NOMO-1 (cell line): ENCODE measurements at regions not wholly inside any gene's neighbourhood (a gene's known extent, or its start where the extent isn't known, plus 50 kb on each side); places are given as distances from the start of the nearest gene placed in this dataset.
"Not testable (repeated sequence)": the region's sequence is repeated elsewhere in the genome, so short reads cannot be mapped to it uniquely, and the experiment has no call there.

Source experiments
- DNase-seq, 2 experiments: peaks; one replicate each; lab custom pipeline; 2025; ENCODE audit not compliant: unreplicated experiment in 2 of 2; lab: John Stamatoyannopoulos, UW

DNA sequence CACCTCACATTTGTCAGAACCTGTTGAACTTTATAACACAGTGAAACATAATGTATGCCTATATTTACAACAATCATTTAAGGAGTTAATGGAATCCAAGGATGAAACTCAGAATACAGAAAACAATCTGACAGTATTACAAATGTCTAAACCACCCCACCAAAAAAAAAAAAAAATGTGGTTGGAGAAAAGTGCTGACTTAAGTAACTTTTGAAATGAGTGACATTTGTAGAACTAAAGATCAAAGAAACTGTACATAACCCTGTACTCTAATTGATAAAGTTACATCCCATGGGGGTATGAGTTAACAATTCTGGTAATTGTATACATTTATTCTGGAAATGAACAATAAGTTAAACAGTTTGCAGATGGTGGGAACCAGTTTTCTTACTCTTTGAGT lies 372.1 kb upstream of the TMEFF2 start:
- no peak for DNase-seq

DNA sequence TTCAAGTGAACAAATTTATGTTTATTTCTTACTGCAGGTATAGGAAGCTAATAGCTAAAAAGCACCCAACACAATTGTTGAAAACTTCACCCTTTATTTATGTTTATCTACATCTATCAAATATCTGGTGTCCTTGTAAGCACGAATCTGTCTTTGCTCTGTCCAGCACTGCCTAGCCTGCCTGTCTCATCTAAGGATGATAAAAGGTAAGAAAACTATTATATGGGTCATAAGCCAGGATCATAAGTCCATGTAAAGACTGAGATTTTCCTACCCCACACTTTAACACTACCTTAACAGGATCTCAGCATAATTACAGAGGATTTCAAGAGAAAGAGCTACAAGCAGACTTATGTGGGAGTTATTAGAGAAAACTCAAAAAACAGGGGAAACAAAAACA lies 365.6 kb upstream of the TMEFF2 start:
- no peak for DNase-seq

DNA sequence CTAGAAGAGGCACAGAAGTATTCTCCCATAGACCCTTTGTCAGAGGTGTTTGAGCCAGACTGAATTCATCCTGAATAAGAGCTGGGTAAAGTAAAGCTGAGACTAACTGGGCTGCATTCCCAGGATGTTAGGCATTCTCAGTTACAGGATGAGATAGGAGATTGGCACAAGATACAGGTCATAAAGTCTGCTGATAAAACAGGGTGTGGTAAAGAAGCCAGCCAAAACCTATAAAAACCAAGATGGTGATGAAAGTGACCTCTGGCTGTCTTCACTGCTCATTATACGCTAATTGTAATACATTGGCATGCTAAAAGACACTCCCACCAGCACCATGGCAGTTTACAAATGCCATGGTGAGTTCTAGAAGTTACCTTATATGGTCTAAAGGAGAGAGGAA lies 364.9 kb upstream of the TMEFF2 start:
- no peak for DNase-seq

DNA sequence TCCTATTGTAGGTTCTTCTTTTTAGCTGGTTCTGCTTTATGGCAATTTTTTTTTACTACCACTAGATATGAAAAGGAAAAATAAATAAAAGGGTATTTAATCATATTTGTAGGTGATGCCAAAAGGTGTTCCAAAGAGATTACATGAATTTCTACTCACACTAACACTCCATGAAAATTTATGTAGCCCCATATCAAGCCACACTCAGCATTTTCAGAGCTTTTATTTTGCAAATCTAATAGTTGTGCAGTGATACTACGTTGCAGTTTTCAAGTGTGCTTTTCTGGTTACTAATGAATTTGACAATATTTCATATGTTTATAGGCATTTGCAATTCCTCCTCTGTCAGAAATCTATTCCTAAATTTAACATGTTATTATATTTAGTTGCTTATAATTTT lies 363.9 kb upstream of the TMEFF2 start:
- DNase-seq: no peak

- DNase-seq: no peak
Observed at GRCh38 chr2:192555740-192556139, 361.0 kb upstream of the TMEFF2 start.

- DNase-seq: no peak
Observed at GRCh38 chr2:192551760-192552159, 357.0 kb upstream of the TMEFF2 start.

GRCh38 chr2:192546565-192546964 lies 351.8 kb upstream of the TMEFF2 start:
- no peak for DNase-seq

DNA sequence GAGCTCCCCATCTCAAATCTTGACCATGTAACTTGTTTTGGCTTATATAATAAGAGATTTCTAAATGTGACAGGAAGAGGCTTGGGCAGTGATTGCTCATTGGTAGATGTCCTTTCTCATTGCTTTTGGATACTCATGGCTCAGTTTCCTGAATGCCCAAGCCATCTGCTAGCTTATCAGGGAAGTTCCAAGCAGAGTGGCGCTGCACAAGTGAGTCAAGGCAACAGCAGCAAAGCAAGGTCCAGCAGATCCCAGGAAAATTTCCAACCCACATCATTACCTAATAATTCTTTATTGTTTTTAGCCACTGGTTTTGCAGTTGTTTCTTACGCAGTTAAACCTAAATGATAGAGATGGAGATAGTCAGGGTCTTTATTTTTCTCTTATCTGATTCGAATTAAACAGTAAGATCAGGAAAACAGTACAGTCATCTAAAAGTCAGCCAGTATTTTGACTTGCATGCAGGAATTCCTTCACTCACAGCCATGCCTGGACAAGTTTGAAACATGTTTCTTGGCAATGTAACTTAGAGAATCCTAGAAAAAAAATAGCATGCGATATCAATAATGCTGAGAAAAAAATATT lies 349.7 kb upstream of the TMEFF2 start:
- no peak for DNase-seq

DNA sequence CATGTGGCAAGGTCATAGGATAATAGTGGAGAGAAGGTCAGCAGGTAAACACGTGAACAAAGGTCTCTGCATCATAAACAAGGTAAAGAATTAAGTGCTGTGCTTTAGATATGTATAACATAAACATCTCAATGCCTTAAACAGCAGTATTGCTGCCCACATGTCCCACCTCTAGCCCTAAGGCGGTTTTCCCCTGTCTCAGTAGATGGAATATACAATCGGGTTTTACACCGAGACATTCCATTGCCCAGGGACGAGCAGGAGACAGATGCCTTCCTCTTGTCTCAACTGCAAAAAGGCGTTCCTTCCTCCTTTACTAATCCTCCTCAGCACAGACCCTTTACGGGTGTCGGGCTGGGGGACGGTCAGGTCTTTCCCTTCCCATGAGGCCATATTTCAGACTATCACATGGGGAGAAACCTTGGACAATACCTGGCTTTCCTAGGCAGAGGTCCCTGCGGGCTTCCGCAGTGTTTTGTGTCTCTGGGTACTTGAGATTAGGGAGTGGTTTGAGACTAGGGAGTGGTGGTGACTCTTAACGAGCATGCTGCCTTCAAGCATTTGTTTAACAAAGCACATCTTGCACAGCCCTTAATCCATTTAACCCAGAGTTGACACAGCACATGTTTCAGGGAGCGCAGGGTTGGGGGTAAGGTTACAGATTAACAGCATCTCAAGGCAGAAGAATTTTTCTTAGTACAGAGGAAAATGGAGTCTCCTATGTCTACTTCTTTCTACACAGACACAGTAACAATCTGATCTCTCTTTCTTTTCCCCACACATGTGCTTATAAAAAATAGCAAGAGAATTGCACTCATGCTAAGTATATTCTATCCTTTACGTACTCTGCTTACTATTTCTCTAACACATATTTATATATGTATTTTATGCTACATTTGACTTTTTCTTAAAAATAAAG lies 347.7 kb upstream of the TMEFF2 start:
- not testable (repeated sequence) for DNase-seq

GRCh38 chr2:192539306-192539705 lies 344.6 kb upstream of the TMEFF2 start:
- no peak for DNase-seq

- DNase-seq: no peak
Observed at GRCh38 chr2:192536922-192537624, 342.3 kb upstream of the TMEFF2 start.

DNA sequence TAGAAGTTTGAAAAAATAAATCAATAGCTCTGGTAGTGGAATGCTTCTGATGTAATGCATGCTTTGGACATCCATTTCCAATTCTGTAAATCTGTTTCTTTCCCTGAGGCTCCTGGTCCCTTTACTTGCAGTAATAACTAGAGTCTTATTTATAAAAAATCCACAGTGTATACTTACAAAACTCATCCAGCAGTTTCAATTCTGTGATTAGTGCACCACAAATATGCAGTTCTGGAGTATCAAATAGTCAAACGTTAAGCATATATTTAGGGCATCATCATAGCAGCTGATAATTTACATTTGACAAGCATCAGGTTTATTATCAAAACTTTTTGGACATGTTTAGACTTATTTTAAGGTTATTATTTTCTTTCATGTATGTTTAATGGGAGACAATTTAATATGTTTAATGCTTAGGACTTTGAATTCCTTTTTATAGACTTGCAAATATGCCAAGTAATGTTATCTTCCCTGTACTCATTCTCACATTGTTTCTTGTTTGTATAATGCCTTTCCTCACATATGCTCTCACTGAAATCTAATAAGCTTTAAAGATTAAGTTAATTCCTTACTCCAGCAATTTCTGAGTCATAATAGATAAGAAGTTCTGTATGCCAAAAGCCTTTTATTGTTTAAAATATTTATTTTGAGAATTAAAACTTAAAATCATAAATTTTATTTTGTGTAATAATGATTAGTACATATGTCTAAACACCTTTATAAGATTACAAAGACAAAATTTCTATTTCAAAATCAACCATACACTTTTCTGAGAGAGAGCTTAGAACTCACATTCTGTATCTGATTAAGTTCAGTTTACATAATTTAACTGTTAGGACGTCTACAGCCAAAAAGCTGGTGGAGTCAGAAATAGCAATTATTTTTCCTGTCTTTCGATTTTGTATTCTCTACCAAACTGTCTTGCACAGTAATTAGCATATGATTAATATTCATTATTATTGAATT lies 341.5 kb upstream of the TMEFF2 start:
- no peak for DNase-seq

DNA sequence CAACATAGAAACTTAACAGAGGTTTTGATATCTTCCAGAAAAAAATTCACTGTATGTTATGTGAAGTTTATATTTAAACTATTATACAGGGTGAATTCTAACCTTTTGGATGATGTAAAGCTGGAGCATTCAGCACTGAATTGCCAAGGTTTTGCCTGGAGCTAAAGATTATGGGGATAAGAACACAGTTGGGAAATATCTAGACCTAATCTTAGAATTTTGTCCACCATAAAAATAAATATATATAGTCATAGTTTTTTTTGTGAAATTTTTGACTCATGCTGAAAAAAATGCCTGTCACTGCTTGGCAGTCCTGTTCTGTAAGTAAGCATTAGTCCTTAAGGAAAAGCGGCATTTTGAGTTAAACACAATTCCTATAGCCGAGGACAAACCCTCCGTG lies 339.3 kb upstream of the TMEFF2 start:
- DNase-seq: no peak

DNA sequence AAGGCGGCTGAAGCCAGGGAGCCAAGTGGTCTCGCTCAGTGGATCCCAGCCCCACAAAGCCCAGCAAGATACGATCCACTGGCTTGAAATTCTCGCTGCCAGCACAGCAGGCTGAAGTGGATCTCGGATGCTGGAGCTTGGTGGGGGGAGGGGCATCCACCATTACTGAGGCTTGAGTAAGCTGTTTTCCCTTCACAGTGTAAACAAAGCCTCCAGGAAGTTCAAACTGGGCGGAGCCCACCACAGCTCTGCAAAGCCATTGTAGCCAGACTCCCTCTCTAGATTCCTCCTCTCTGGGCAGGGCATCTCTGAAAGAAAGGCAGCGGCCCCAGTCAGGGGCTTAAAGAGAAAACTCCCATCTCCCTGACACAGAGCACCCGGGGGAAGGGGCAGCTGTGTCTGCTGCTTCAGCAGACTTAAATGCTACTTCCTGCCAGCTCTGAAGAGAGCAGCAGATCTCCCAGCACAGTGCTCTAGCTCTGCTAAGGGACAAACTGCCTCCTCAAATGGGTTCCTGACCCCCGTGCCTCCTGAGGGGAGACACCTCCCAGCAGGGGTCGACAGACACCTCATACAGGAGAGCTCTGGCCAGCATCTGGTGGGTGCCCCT lies 330.0 kb upstream of the TMEFF2 start:
- not testable (repeated sequence) for DNase-seq

- DNase-seq: not testable (repeated sequence)
Observed at GRCh38 chr2:192524214-192524613, 329.5 kb upstream of the TMEFF2 start.

- no peak for DNase-seq
Observed at GRCh38 chr2:192515937-192516336, 321.2 kb upstream of the TMEFF2 start.

DNA sequence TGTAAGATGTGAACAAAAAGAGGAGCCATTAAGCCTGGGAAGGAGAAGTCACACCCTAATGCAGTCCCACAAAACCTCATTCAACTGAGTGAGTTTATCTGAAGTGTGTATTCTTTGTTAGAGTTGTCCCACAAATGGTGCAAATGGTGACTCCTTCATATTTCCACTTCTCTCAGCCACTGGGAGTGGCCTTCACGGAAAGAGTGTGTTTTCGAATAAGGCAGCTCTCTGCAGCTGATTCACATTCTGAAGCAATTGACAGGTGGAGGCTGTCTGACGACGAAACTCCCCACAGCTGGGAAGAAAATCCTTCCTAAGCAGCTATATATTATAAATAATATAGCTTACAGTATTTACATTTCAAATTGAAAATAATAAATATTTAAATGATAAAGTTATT lies 318.8 kb upstream of the TMEFF2 start:
- DNase-seq: no peak

GRCh38 chr2:192507836-192508450 lies 313.2 kb upstream of the TMEFF2 start:
- not testable (repeated sequence) for DNase-seq

- DNase-seq: no peak
Observed at GRCh38 chr2:192500550-192501200, 305.9 kb upstream of the TMEFF2 start.
